K562 (cell line): ENCODE measurements at regions not wholly inside any gene's neighbourhood (a gene's known extent, or its start where the extent isn't known, plus 50 kb on each side); places are given as distances from the start of the nearest gene placed in this dataset.

Experiments used
- ATAC-seq: fragments of 200-7000 bp; cut with Tn5 transposase; 3 replicates; pipeline ENCODE4 v1.9.1; 2020; ENCODE audit warnings: moderate library complexity
- BruUV-seq: library from RNA; stranded (reverse); fragments of 400-500 nt; replicated peaks from 2 replicates; lab custom pipeline; 2021; lab: Mats Ljungman, UMichigan
- CTCF ChIA-PET: fragments of 300-600 bp; formaldehyde crosslinking; extraction: SDS; loops from one replicate; lab custom pipeline; 2021; ENCODE audit warnings: low intra/inter-chr PET ratio; lab: Yijun Ruan, JAX
- POLR2A ChIA-PET: fragments of 300-600, 350-650 bp; sonication (Branson Sonifier 250); formaldehyde crosslinking; extraction: SDS; loops from one replicate; lab custom pipeline; 2021; ENCODE audit warnings: antibody characterized with exemption, inconsistent platforms; lab: Yijun Ruan, JAX
- DNase-seq, 4 experiments: peaks; one replicate each; pipeline versions ENCODE4 v3.0.0 to v3.0.0-alpha.2; 2011 to 2018; ENCODE audit warnings: low spot score in 3 of 4, mixed read lengths in 3 of 4; ENCODE audit errors: extremely low read depth in 1 of 4
- FAIRE-seq: peaks from 2 replicates; lab custom pipeline; 2011; peaks lifted over from hg19 to GRCh38; lab: Jason Lieb, UNC
- H2AFZ ChIP-seq: 2 replicates; pipeline ENCODE4 v1.6.0; 2011; ENCODE audit warnings: low read depth, low read length, control low read depth, inconsistent platforms
- H3K27ac ChIP-seq: fragments of 200-600 bp; 3 replicates; pipeline ENCODE4 v1.8.0; 2011; ENCODE audit warnings: low read depth, mild to moderate bottlenecking, control low read depth, inconsistent platforms, low read length, moderate library complexity, mixed read lengths; ENCODE audit errors: extremely low read depth
- H3K27me3 ChIP-seq, 2 experiments: fragments of 300-600 bp in 1 of 2; 2 replicates in 1 of 2; 3 replicates in 1 of 2; pipeline versions ENCODE4 v1.6.0 to v1.8.0; 2011; ENCODE audit warnings: inconsistent platforms in 2 of 2, low read length in 2 of 2, mild to moderate bottlenecking in 1 of 2, mixed read lengths in 1 of 2, moderate library complexity in 1 of 2; ENCODE audit not compliant: control insufficient read depth in 2 of 2, insufficient read depth in 2 of 2
- H3K36me3 ChIP-seq: fragments of 300-600 bp; 3 replicates; pipeline ENCODE4 v1.8.0; 2011; ENCODE audit warnings: mild to moderate bottlenecking, low read length, inconsistent platforms; ENCODE audit not compliant: control insufficient read depth, insufficient read depth
- H3K4me1 ChIP-seq, 2 experiments: fragments of 200-600 bp in 1 of 2; replicated peaks in 1 of 2; 2 replicates in 1 of 2; 3 replicates in 1 of 2; pipeline versions ENCODE4 v1.5.1 to v1.8.0; 2011; ENCODE audit warnings: inconsistent platforms in 2 of 2, low read length in 2 of 2, mild to moderate bottlenecking in 1 of 2, mixed read lengths in 1 of 2, moderate library complexity in 1 of 2; ENCODE audit not compliant: control insufficient read depth in 2 of 2, insufficient read depth in 2 of 2
- H3K4me2 ChIP-seq: 2 replicates; pipeline ENCODE4 v1.6.1; 2011; ENCODE audit warnings: low read length, control low read depth, inconsistent platforms, mixed read lengths; ENCODE audit not compliant: insufficient read depth
- H3K4me3 ChIP-seq: fragments of 200-600 bp; sonication (generic), shearing (Covaris generic); 2 replicates; pipeline ENCODE4 v1.5.1; 2016; ENCODE audit warnings: control low read depth, inconsistent platforms
- H3K79me2 ChIP-seq: fragments of 200-600 bp; 3 replicates; pipeline ENCODE4 v1.8.0; 2011; ENCODE audit warnings: low read length, inconsistent platforms; ENCODE audit not compliant: control insufficient read depth, insufficient read depth
- H3K9ac ChIP-seq, 2 experiments: 2 replicates each; pipeline versions ENCODE4 v1.6.0 to v1.6.1; 2011; ENCODE audit warnings: low read depth in 2 of 2, low read length in 2 of 2, control low read depth in 1 of 2, inconsistent platforms in 1 of 2, mild to moderate bottlenecking in 1 of 2, mixed read lengths in 1 of 2; ENCODE audit not compliant: insufficient read depth in 1 of 2
- H3K9me1 ChIP-seq: one replicate; pipeline ENCODE4 v1.6.0; 2011; ENCODE audit warnings: inconsistent platforms, mild to moderate bottlenecking, low read length, moderate library complexity; ENCODE audit not compliant: control insufficient read depth, insufficient read depth
- H3K9me3 ChIP-seq: replicated peaks from 2 replicates; pipeline ENCODE4 v1.5.1; 2011; ENCODE audit warnings: low read depth, low read length, inconsistent platforms; ENCODE audit not compliant: control insufficient read depth, insufficient read depth
- H4K20me1 ChIP-seq: replicated peaks from 2 replicates; pipeline ENCODE4 v1.6.1; 2011; ENCODE audit warnings: low read length, inconsistent platforms, mixed read lengths; ENCODE audit not compliant: control insufficient read depth, insufficient read depth
- ARID3A ChIP-seq: IDR thresholded peaks from 2 replicates; pipeline ENCODE4 v1.6.1; 2012; ENCODE audit warnings: low read depth, low read length, improper control_type of control experiment, borderline replicate concordance
- CHD2 ChIP-seq: IDR thresholded peaks from 2 replicates; pipeline ENCODE4 v1.6.1; 2011; ENCODE audit warnings: low read depth, low read length
- CTCFL ChIP-seq: IDR thresholded peaks from 2 replicates; pipeline ENCODE4 v1.6.1; 2011; ENCODE audit warnings: borderline replicate concordance, low read depth, mild to moderate bottlenecking, moderate library complexity, low read length; ENCODE audit not compliant: insufficient read depth, poor library complexity, severe bottlenecking
- ZKSCAN8 ChIP-seq: fragments of 200-800 bp; sonication (Bioruptor generic); IDR thresholded peaks from 2 replicates; pipeline ENCODE4 v1.6.1; 2016; ENCODE audit warnings: missing genetic modification characterization, missing compliant biosample characterization
- WGBS: fragments of 100-300 bp; shearing (Covaris generic); methylation state at CpG from one replicate; pipeline ENCODE4 v1.1.6; 2016; ENCODE audit warnings: low coverage, mixed read lengths; ENCODE audit not compliant: insufficient coverage; ENCODE audit errors: missing lambda C conversion rate; 5-methylcytosine and 5-hydroxymethylcytosine counted together
- in situ Hi-C: fragments of 300-500 bp; cut with MboI; formaldehyde crosslinking; loops from 4 replicates; pipeline ENCODE4 v1.15.0; 2018; ENCODE audit warnings: inconsistent platforms, mixed read lengths
- intact Hi-C: fragments of 100-400 bp; cut with micrococcal nuclease; formaldehyde crosslinking; loops from 2 replicates; pipeline ENCODE4 v1.14.2; 2022
- TF ChIP-seq, protein P1 (sequence below): sonication (generic); formaldehyde crosslinking; IDR thresholded peaks from 2 replicates; pipeline ENCODE4 v1.9.0; 2022; ENCODE audit warnings: mild to moderate bottlenecking, missing genetic modification reagents
- TF ChIP-seq, protein P2 (sequence below), 3 experiments: fragments of 200-800 bp in 1 of 3; sonication (Bioruptor generic) in 1 of 3; sonication (generic) in 1 of 3; formaldehyde crosslinking in 1 of 3; IDR thresholded peaks; 2 replicates each; pipeline versions ENCODE4 v1.6.1 to v1.8.0; 2016 to 2022; ENCODE audit warnings: mild to moderate bottlenecking in 2 of 3, missing compliant biosample characterization in 2 of 3, missing genetic modification characterization in 2 of 3, missing genetic modification reagents in 1 of 3

GRCh38 chr12:47316609-47317049 is 236.9 kb upstream of the AMIGO2 start:
- in situ Hi-C loops, result no loop called here
- Histone ChIP-seq H4K20me1 (no peaks in the 10 kb centered on the region), H3K4me1 (peaks cover 0 to 7% of the 10 kb centered on the region in 2 experiments; a peak in 2 of 5 replicates), H3K36me3 (no peaks in the 10 kb centered on the region), H3K9me1 (no peaks in the 10 kb centered on the region), H3K27me3 (no peaks in the 10 kb centered on the region), H3K27ac (no peak overlapping the region), H3K4me2 (peak overlapping the region; percentile 14; the same call in 1 of the 2 replicates), H2AFZ (peak overlapping the region; percentile 72), H3K79me2 (no peaks in the 10 kb centered on the region), H3K4me3 (no peak overlapping the region), H3K9me3 (no peaks in the 10 kb centered on the region; the same call in 1 of the 2 replicates), H3K9ac (no peak overlapping the region)
- FAIRE-seq (no peak), DNase-seq (peak in 2 of 4 experiments; percentile 15 to 23), ATAC-seq (no peak)
- WGBS, result 5% methylated on average over 2 of the region's 2 CpGs
- intact Hi-C loops, result no loop called here
- BruUV-seq, result no TSS peak
- CTCF ChIA-PET, result no interaction called here
- POLR2A ChIA-PET, result no interaction called here
- TF ChIP-seq, protein P1, sequence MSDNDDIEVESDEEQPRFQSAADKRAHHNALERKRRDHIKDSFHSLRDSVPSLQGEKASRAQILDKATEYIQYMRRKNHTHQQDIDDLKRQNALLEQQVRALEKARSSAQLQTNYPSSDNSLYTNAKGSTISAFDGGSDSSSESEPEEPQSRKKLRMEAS, result no peak
- no peak for TF ChIP-seq CTCFL
- TF ChIP-seq, protein P2, sequence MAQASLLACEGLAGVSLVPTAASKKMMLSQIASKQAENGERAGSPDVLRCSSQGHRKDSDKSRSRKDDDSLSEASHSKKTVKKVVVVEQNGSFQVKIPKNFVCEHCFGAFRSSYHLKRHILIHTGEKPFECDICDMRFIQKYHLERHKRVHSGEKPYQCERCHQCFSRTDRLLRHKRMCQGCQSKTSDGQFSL (CRISPR knock-in tag; IDR thresholded peaks at IDR 0.05), result no peak
- TF ChIP-seq, protein P2 (tag; IDR thresholded peaks at IDR 0.05), result no peak
- TF ChIP-seq ZKSCAN8 (CRISPR knock-in tag), result no peak
- no peak for TF ChIP-seq CHD2
- 0 out of 2 replicates have a peak, but pooled peaks have one; percentile 27 for TF ChIP-seq ARID3A
